ENCODE measurements at regions not wholly inside any gene's neighbourhood (a gene's known extent, or its start where the extent isn't known, plus 50 kb on each side); places are given as distances from the start of the nearest gene placed in this dataset.
"Not testable (repeated sequence)": the region's sequence is repeated elsewhere in the genome, so short reads cannot be mapped to it uniquely, and the experiment has no call there.

GRCh38 chr10:3570131-3570729, 214.8 kb downstream of the KLF6 start:
- no peak for DNase-seq

GRCh38 chr10:3568983-3569382, 216.0 kb downstream of the KLF6 start:
- no peak for DNase-seq

GRCh38 chr10:3568392-3568791, 216.6 kb downstream of the KLF6 start:
- DNase-seq, result no peak

GRCh38 chr10:3567291-3567963, 217.6 kb downstream of the KLF6 start:
- DNase-seq, result no peak

GRCh38 chr10:3566627-3567026, 218.4 kb downstream of the KLF6 start:
- no peak for DNase-seq

- no peak for DNase-seq
Measured at GRCh38 chr10:3564346-3565002, 220.5 kb downstream of the KLF6 start.

GRCh38 chr10:3563298-3563697, 221.7 kb downstream of the KLF6 start:
- peak; percentile 56 to 69 for DNase-seq

GRCh38 chr10:3560628-3561027, 224.4 kb downstream of the KLF6 start:
- DNase-seq, result not testable (repeated sequence)

- no peak for DNase-seq
Measured at GRCh38 chr10:3559527-3559926, 225.5 kb downstream of the KLF6 start.

- DNase-seq, result no peak
Measured at GRCh38 chr10:3559011-3559410, 226.0 kb downstream of the KLF6 start.

GRCh38 chr10:3556191-3557017, 228.6 kb downstream of the KLF6 start:
- not testable (repeated sequence) for DNase-seq

GRCh38 chr10:3554121-3554522, 230.9 kb downstream of the KLF6 start:
- peak in 1 of 2 experiments; percentile 11 for DNase-seq

GRCh38 chr10:3552281-3552680, 232.7 kb downstream of the KLF6 start:
- DNase-seq, result no peak

- no peak for DNase-seq
Measured at GRCh38 chr10:3551761-3552160, 233.2 kb downstream of the KLF6 start.

- DNase-seq, result no peak
Measured at GRCh38 chr10:3549118-3549517, 235.9 kb downstream of the KLF6 start.

- DNase-seq, result no peak
Measured at GRCh38 chr10:3548702-3549101, 236.3 kb downstream of the KLF6 start.

- no peak for DNase-seq
Measured at GRCh38 chr10:3548076-3548475, 236.9 kb downstream of the KLF6 start.

- DNase-seq, result no peak
Measured at GRCh38 chr10:3544561-3544960, 240.4 kb downstream of the KLF6 start.

- DNase-seq, result no peak
Measured at GRCh38 chr10:3542185-3542611, 242.8 kb downstream of the KLF6 start.

- no peak for DNase-seq
Measured at GRCh38 chr10:3539696-3540383, 245.2 kb downstream of the KLF6 start.

GRCh38 chr10:3538656-3539531, 246.1 kb downstream of the KLF6 start:
- peak; percentile 26 to 28 for DNase-seq

- DNase-seq, result no peak
Measured at GRCh38 chr10:3538291-3538655, 246.7 kb downstream of the KLF6 start.

Data from activated CD4-positive, alpha-beta T cell treated with anti-CD3 and anti-CD28 coated beads, Interleukin-2, amount 50 U/mL, for 48 hours (primary cell).